Smooth muscle cell (in vitro differentiated cells): ENCODE measurements at regions not wholly inside any gene's neighbourhood (a gene's known extent, or its start where the extent isn't known, plus 50 kb on each side); places are given as distances from the start of the nearest gene placed in this dataset.
"Not testable (repeated sequence)": the region's sequence is repeated elsewhere in the genome, so short reads cannot be mapped to it uniquely, and the experiment has no call there.

Experiments
- DNase-seq: peaks from one replicate; lab custom pipeline; 2025; ENCODE audit not compliant: unreplicated experiment; lab: John Stamatoyannopoulos, UW
- H2AFZ ChIP-seq: fragments of 200-600 bp; sonication (generic); 2 replicates; pipeline ENCODE4 v1.6.0; 2016; ENCODE audit warnings: antibody characterized with exemption, low read depth, mild to moderate bottlenecking
- H3F3A ChIP-seq: fragments of 200-600 bp; sonication (generic); 2 replicates; pipeline ENCODE4 v1.6.0; 2017; ENCODE audit warnings: antibody characterized with exemption, low read depth
- H3K27ac ChIP-seq: fragments of 200-600 bp; sonication (generic); 2 replicates; pipeline ENCODE4 v1.5.1; 2016; ENCODE audit warnings: low read depth, mild to moderate bottlenecking
- H3K27me3 ChIP-seq: fragments of 200-600 bp; sonication (generic); 2 replicates; pipeline ENCODE4 v1.6.1; 2016; ENCODE audit warnings: low read depth, mild to moderate bottlenecking
- H3K36me3 ChIP-seq: fragments of 200-600 bp; sonication (generic); 2 replicates; pipeline ENCODE4 v1.5.1; 2016; ENCODE audit warnings: low read depth
- H3K4me1 ChIP-seq: fragments of 200-600 bp; sonication (generic); 2 replicates; pipeline ENCODE4 v1.5.1; 2016; ENCODE audit warnings: low read depth
- H3K4me2 ChIP-seq: fragments of 200-600 bp; sonication (generic); 2 replicates; pipeline ENCODE4 v1.6.0; 2016; ENCODE audit warnings: mild to moderate bottlenecking
- H3K4me3 ChIP-seq: fragments of 200-600 bp; sonication (generic); 2 replicates; pipeline ENCODE4 v1.5.1; 2016; ENCODE audit warnings: mild to moderate bottlenecking
- H3K79me2 ChIP-seq: fragments of 200-600 bp; sonication (generic); 2 replicates; pipeline ENCODE4 v1.6.0; 2016; ENCODE audit warnings: low read depth, mild to moderate bottlenecking
- H3K9ac ChIP-seq: fragments of 200-600 bp; sonication (generic); 2 replicates; pipeline ENCODE4 v1.6.0; 2016; ENCODE audit warnings: low read depth
- H3K9me3 ChIP-seq: fragments of 200-600 bp; sonication (generic); replicated peaks from 2 replicates; pipeline ENCODE4 v1.5.1; 2016; ENCODE audit warnings: low read depth
- H4K20me1 ChIP-seq: fragments of 200-600 bp; sonication (generic); 2 replicates; pipeline ENCODE4 v1.6.0; 2016; ENCODE audit warnings: low read depth
- CTCF ChIP-seq: fragments of 200-600 bp; sonication (generic); IDR thresholded peaks from 2 replicates; pipeline ENCODE4 v1.5.1; 2017; ENCODE audit warnings: borderline replicate concordance, mild to moderate bottlenecking, antibody characterized with exemption; ENCODE audit not compliant: insufficient read depth, poor library complexity, severe bottlenecking
- WGBS: methylation state at CpG from one replicate; pipeline ENCODE4 v1.1.7; 2016; ENCODE audit warnings: low lambda C conversion rate; 5-methylcytosine and 5-hydroxymethylcytosine counted together

GRCh38 chr22:25462474-25463346 lies 101.8 kb upstream of the GRK3 start:
- not testable (repeated sequence) for H3K27ac ChIP-seq, H3K9me3 ChIP-seq, H3K9ac ChIP-seq, H2AFZ ChIP-seq, H3F3A ChIP-seq, H3K27me3 ChIP-seq, H3K4me1 ChIP-seq, H3K4me2 ChIP-seq, H3K79me2 ChIP-seq, H3K4me3 ChIP-seq
- peak; percentile 28 for DNase-seq
- Histone ChIP-seq H3K36me3 (peaks cover 13% of the 10 kb centered on the region), H4K20me1 (peaks cover 35% of the 10 kb centered on the region)
- peak; percentile 99 for TF ChIP-seq CTCF
- 50% methylated on average over 15 of the region's 15 CpGs for WGBS

- H3K9ac ChIP-seq, H3K4me2 ChIP-seq, H3K27me3 ChIP-seq, H3F3A ChIP-seq, H3K4me1 ChIP-seq, H2AFZ ChIP-seq, H3K27ac ChIP-seq, H3K4me3 ChIP-seq, DNase-seq, H3K9me3 ChIP-seq, H3K79me2 ChIP-seq: not testable (repeated sequence)
- peaks cover 13% of the 10 kb centered on the region for H3K36me3 ChIP-seq
- peaks cover 35% of the 10 kb centered on the region for H4K20me1 ChIP-seq
- WGBS = 90% methylated on average over 7 of the region's 8 CpGs
These were observed 101.2 kb upstream of the GRK3 start for GRCh38 chr22:25463347-25463628.

GRCh38 chr22:25464326-25464725 lies 100.1 kb upstream of the GRK3 start:
- H3K79me2 ChIP-seq, H3K27me3 ChIP-seq, H3K9me3 ChIP-seq, H3K27ac ChIP-seq, H3K9ac ChIP-seq, H2AFZ ChIP-seq, H3F3A ChIP-seq, H3K4me1 ChIP-seq, DNase-seq, H3K4me3 ChIP-seq, H3K4me2 ChIP-seq: not testable (repeated sequence)
- Histone ChIP-seq H3K36me3 (peaks cover 13% of the 10 kb centered on the region), H4K20me1 (peaks cover 29% of the 10 kb centered on the region)
- WGBS = over 99% methylated on average over 9 of the region's 9 CpGs

- DNase-seq = no peak
- Histone ChIP-seq H2AFZ (no peak overlapping the region), H3F3A (no peaks in the 10 kb centered on the region), H4K20me1 (peaks cover 19% of the 10 kb centered on the region), H3K9me3 (no peaks in the 10 kb centered on the region), H3K9ac (no peak overlapping the region), H3K36me3 (peaks cover 3% of the 10 kb centered on the region), H3K4me2 (no peak overlapping the region), H3K27ac (no peak overlapping the region), H3K4me3 (no peak overlapping the region), H3K4me1 (no peaks in the 10 kb centered on the region), H3K27me3 (no peaks in the 10 kb centered on the region), H3K79me2 (no peaks in the 10 kb centered on the region)
- TF ChIP-seq CTCF = no peak
- 97% methylated on average over 4 of the region's 4 CpGs for WGBS
These were observed 98.5 kb upstream of the GRK3 start for GRCh38 chr22:25465949-25466348.
